ENCODE measurements at regions not wholly inside any gene's neighbourhood (a gene's known extent, or its start where the extent isn't known, plus 50 kb on each side); places are given as distances from the start of the nearest gene placed in this dataset.

GRCh38 chr13:74024314-74024713 is 109.9 kb downstream of the KLF12 start:
- no peaks in the 10 kb centered on the region for H3K27me3 ChIP-seq (replicated peaks; ENCODE audit: control insufficient read depth, insufficient read depth, low read length)
- no peak for DNase-seq (ENCODE audit: extremely low read depth, insufficient read length)
- H3K4me3 ChIP-seq (replicated peaks; ENCODE audit: low read depth, low read length), result no peak overlapping the region
- TF ChIP-seq CTCF (IDR thresholded peaks at IDR 0.05; ENCODE audit: insufficient read depth, low read length, poor library complexity, severe bottlenecking), result no peak
- H3K36me3 ChIP-seq (ENCODE audit: control insufficient read depth, insufficient read depth, low read length), result peaks cover 4% of the 10 kb centered on the region

- Histone ChIP-seq H3K4me3 (replicated peaks; ENCODE audit: low read depth, low read length) (no peak overlapping the region), H3K36me3 (ENCODE audit: control insufficient read depth, insufficient read depth, low read length) (peaks cover 4% of the 10 kb centered on the region), H3K27me3 (replicated peaks; ENCODE audit: control insufficient read depth, insufficient read depth, low read length) (no peaks in the 10 kb centered on the region)
- no peak for DNase-seq (ENCODE audit: extremely low read depth, insufficient read length)
- no peak for TF ChIP-seq CTCF (IDR thresholded peaks at IDR 0.05; ENCODE audit: insufficient read depth, low read length, poor library complexity, severe bottlenecking)
Measured at GRCh38 chr13:74023484-74023883, 110.7 kb downstream of the KLF12 start.

DNA sequence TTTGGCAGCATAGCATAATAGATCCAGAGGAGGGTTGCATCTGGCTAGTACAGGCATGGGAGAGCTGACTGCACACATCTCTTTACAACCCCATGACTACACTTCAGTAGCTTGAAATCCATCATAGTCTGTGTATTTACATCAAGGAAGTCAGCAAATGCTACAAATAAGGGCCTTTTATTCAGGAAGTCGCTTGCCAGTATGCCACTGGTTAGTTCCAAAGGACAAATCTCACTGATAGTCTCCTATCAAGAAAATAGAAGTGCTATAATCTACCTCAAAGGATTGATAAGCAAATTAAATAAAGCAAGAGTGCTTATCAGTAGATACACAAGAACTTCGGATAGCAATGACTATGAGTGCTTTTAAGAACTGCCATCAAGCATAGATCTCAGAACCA is 112.7 kb downstream of the KLF12 start:
- H3K4me3 ChIP-seq (replicated peaks; ENCODE audit: low read depth, low read length), result no peak overlapping the region
- no peak for DNase-seq (ENCODE audit: extremely low read depth, insufficient read length)
- H3K36me3 ChIP-seq (ENCODE audit: control insufficient read depth, insufficient read depth, low read length), result peaks cover 4% of the 10 kb centered on the region
- TF ChIP-seq CTCF (IDR thresholded peaks at IDR 0.05; ENCODE audit: insufficient read depth, low read length, poor library complexity, severe bottlenecking), result no peak
- no peaks in the 10 kb centered on the region for H3K27me3 ChIP-seq (replicated peaks; ENCODE audit: control insufficient read depth, insufficient read depth, low read length)

DNA sequence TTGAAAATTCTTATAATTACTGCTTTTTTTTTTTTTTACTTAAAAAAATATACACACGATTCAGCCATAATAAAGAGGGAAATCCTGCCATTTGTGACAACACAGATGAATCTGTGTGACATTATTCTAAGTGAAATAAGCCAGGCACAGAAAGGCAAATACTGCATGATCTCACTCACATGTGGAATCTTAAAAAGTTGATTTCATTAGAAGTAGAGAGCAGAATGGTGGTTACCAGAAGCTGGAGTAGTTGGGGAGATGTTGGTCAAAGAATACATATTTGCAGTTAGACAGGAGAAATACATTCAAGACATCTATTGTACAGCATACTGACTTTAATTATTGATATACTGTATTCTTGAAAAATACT is 116.2 kb downstream of the KLF12 start:
- TF ChIP-seq CTCF (IDR thresholded peaks at IDR 0.05; ENCODE audit: insufficient read depth, low read length, poor library complexity, severe bottlenecking), result no peak
- DNase-seq (ENCODE audit: extremely low read depth, insufficient read length), result no peak
- no peak overlapping the region for H3K4me3 ChIP-seq (replicated peaks; ENCODE audit: low read depth, low read length)
- H3K27me3 ChIP-seq (replicated peaks; ENCODE audit: control insufficient read depth, insufficient read depth, low read length), result no peaks in the 10 kb centered on the region
- H3K36me3 ChIP-seq (ENCODE audit: control insufficient read depth, insufficient read depth, low read length), result peaks cover 4% of the 10 kb centered on the region

DNA sequence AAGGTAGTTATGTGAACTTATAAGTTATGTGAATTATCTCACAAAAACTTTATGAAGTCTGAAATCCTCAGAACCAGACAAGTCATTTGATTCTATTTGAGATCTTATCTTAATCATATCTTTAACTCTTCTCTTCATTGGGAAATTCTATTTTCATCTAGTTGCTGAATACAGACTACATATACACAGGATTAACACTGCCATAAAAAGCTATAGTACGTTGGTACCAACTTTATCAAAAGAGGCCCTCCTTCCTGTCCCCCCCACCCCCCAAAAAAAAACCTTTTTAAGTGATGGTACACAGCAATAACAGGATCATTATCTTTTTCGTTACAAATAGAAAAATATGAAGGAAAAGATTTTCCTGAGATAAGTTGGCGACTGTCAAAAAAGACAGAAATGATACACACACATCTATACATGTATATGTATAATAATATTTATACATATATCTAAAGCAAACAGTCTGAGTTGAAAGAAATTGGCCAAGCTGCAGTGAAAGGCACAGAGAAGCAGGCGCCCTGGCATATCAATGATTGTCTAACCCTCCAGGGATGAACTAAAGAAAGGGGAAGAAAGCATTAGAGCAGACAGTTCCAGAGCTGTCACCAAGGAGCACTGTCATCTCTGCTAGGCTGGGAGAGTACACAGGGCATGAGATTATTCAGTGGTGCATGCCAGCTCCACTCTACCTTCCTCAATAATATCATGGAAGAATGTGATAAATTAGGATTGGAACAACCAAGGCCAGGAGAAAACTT is 116.7 kb downstream of the KLF12 start:
- Histone ChIP-seq H3K36me3 (ENCODE audit: control insufficient read depth, insufficient read depth, low read length) (peaks cover 3% of the 10 kb centered on the region), H3K27me3 (replicated peaks; ENCODE audit: control insufficient read depth, insufficient read depth, low read length) (no peaks in the 10 kb centered on the region), H3K4me3 (replicated peaks; ENCODE audit: low read depth, low read length) (no peak overlapping the region)
- no peak for TF ChIP-seq CTCF (IDR thresholded peaks at IDR 0.05; ENCODE audit: insufficient read depth, low read length, poor library complexity, severe bottlenecking)
- DNase-seq (ENCODE audit: extremely low read depth, insufficient read length), result no peak

DNA sequence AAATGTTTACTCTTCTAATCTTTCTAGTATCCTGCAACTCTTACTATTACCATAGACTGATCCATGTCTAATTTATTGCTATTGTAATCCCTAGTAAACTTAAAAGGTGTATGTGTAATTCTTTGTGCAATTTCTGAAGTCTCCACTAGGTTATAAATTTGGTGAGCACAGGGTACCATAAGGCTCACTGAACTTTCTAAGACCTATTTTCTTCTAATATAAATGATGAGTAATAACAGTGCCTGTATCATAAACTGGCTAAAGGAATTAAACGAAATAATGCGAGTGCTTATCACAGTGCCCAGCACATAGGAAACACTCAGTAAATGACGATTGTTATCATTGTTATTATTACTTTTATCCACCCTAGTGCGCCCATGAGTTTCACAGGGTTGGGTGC is 119.1 kb downstream of the KLF12 start:
- peak; percentile 30 for TF ChIP-seq CTCF (IDR thresholded peaks at IDR 0.05; ENCODE audit: insufficient read depth, low read length, poor library complexity, severe bottlenecking)
- Histone ChIP-seq H3K36me3 (ENCODE audit: control insufficient read depth, insufficient read depth, low read length) (no peaks in the 10 kb centered on the region), H3K4me3 (replicated peaks; ENCODE audit: low read depth, low read length) (no peak overlapping the region), H3K27me3 (replicated peaks; ENCODE audit: control insufficient read depth, insufficient read depth, low read length) (no peaks in the 10 kb centered on the region)
- DNase-seq (ENCODE audit: extremely low read depth, insufficient read length), result no peak
